Liver (tissue), 8 donors: ENCODE measurements at regions not wholly inside any gene's neighbourhood (a gene's known extent, or its start where the extent isn't known, plus 50 kb on each side); places are given as distances from the start of the nearest gene placed in this dataset.

Source experiments
- DNase-seq: peaks from one replicate; pipeline ENCODE4 v3.0.0-alpha.2; 2017; ENCODE audit warnings: low spot score
- H3K27ac ChIP-seq, 2 donors: one replicate each; pipeline ENCODE4 v1.7.0; 2013; ENCODE audit warnings: inconsistent platforms in 2 of 2, low read length in 2 of 2, control low read depth in 1 of 2, low read depth in 1 of 2, mild to moderate bottlenecking in 1 of 2
- H3K27me3 ChIP-seq, 4 donors: one replicate each; pipeline versions ENCODE4 v1.6.1 to v1.7.0; 2013; ENCODE audit warnings: low read length in 3 of 4, inconsistent platforms in 1 of 4, mild to moderate bottlenecking in 1 of 4, moderate library complexity in 1 of 4; ENCODE audit not compliant: control insufficient read depth in 4 of 4, insufficient read depth in 4 of 4
- H3K36me3 ChIP-seq, 4 donors: one replicate each; pipeline versions ENCODE4 v1.6.1 to v1.7.0; 2013; ENCODE audit warnings: low read length in 3 of 4, mild to moderate bottlenecking in 3 of 4, low read depth in 1 of 4, moderate library complexity in 1 of 4; ENCODE audit not compliant: control insufficient read depth in 4 of 4, insufficient read depth in 3 of 4
- H3K4me1 ChIP-seq, 4 donors: one replicate each; pipeline versions ENCODE4 v1.6.1 to v1.7.0; 2013; ENCODE audit warnings: low read length in 3 of 4, mild to moderate bottlenecking in 3 of 4, moderate library complexity in 1 of 4; ENCODE audit not compliant: control insufficient read depth in 4 of 4, insufficient read depth in 4 of 4
- H3K4me3 ChIP-seq, 3 donors: one replicate each; pipeline versions ENCODE4 v1.6.1 to v1.7.0; 2013; ENCODE audit warnings: low read length in 3 of 3, control low read depth in 1 of 3, low read depth in 1 of 3, mild to moderate bottlenecking in 1 of 3
- H3K9ac ChIP-seq, 2 donors: one replicate each; pipeline ENCODE4 v1.7.0; 2013; ENCODE audit warnings: low read length in 2 of 2, mild to moderate bottlenecking in 2 of 2, moderate library complexity in 2 of 2, control low read depth in 1 of 2, low read depth in 1 of 2
- H3K9me3 ChIP-seq, 4 donors: one replicate each; pipeline versions ENCODE4 v1.6.1 to v1.7.0; 2013; ENCODE audit warnings: low read length in 3 of 4; ENCODE audit not compliant: control insufficient read depth in 4 of 4
- EGR1 ChIP-seq, 2 donors: IDR thresholded peaks; 2 replicates each; pipeline ENCODE4 v1.6.1; 2016 to 2018; ENCODE audit warnings: antibody characterized with exemption in 2 of 2, low read depth in 2 of 2
- FOXA1 ChIP-seq: IDR thresholded peaks from 2 replicates; pipeline ENCODE4 v1.6.1; 2016; ENCODE audit warnings: antibody characterized with exemption
- FOXA2 ChIP-seq: IDR thresholded peaks from 2 replicates; pipeline ENCODE4 v1.6.1; 2016; ENCODE audit warnings: antibody characterized with exemption
- GABPA ChIP-seq, 2 donors: IDR thresholded peaks in 1 of 2; conservative IDR thresholded peaks in 1 of 2; 2 replicates each; pipeline ENCODE4 v1.6.1; 2016; ENCODE audit warnings: antibody characterized with exemption in 2 of 2, mild to moderate bottlenecking in 1 of 2, moderate library complexity in 1 of 2
- HNF4A ChIP-seq, 2 donors: conservative IDR thresholded peaks; 2 replicates each; pipeline ENCODE4 v1.6.1; 2016; ENCODE audit warnings: antibody characterized with exemption in 2 of 2, mild to moderate bottlenecking in 2 of 2
- HNF4G ChIP-seq: IDR thresholded peaks from 2 replicates; pipeline ENCODE4 v1.6.1; 2016; ENCODE audit warnings: antibody characterized with exemption
- JUND ChIP-seq, 2 donors: IDR thresholded peaks; 2 replicates each; pipeline ENCODE4 v1.6.1; 2016; ENCODE audit warnings: antibody characterized with exemption in 2 of 2
- NR2F2 ChIP-seq: IDR thresholded peaks from 2 replicates; pipeline ENCODE4 v1.6.1; 2016; ENCODE audit warnings: antibody characterized with exemption
- RAD21 ChIP-seq, 2 donors: IDR thresholded peaks; 2 replicates each; pipeline ENCODE4 v1.6.1; 2016; ENCODE audit warnings: antibody characterized with exemption in 2 of 2, mild to moderate bottlenecking in 2 of 2
- RXRA ChIP-seq, 2 donors: IDR thresholded peaks; 2 replicates each; pipeline ENCODE4 v1.6.1; 2017 to 2018; ENCODE audit warnings: antibody characterized with exemption in 2 of 2, mild to moderate bottlenecking in 1 of 2
- SP1 ChIP-seq: IDR thresholded peaks from 2 replicates; pipeline ENCODE4 v1.6.1; 2018; ENCODE audit warnings: antibody characterized with exemption, mild to moderate bottlenecking
- TAF1 ChIP-seq: conservative IDR thresholded peaks from 2 replicates; pipeline ENCODE4 v1.6.1; 2016; ENCODE audit warnings: antibody characterized with exemption, mild to moderate bottlenecking
- YY1 ChIP-seq: IDR thresholded peaks from 2 replicates; pipeline ENCODE4 v1.6.1; 2016; ENCODE audit warnings: antibody characterized with exemption, mild to moderate bottlenecking
- ZBTB33 ChIP-seq: IDR thresholded peaks from 2 replicates; pipeline ENCODE4 v1.6.1; 2016; ENCODE audit warnings: antibody characterized with exemption
- WGBS: extraction: QIAGEN DNeasy Blood & Tissue Kit; methylation state at CpG from one replicate; pipeline ENCODE4 v1.1.7; 2013; 5-methylcytosine and 5-hydroxymethylcytosine counted together
- TF ChIP-seq, protein P1 (sequence below): IDR thresholded peaks from 2 replicates; pipeline ENCODE4 v1.6.1; 2016; ENCODE audit warnings: antibody characterized with exemption
- TF ChIP-seq, protein P2 (sequence below): IDR thresholded peaks from 2 replicates; pipeline ENCODE4 v1.6.1; 2016; ENCODE audit warnings: antibody characterized with exemption, mild to moderate bottlenecking
- TF ChIP-seq, protein P3 (sequence below): fragments of 150-350 bp; IDR thresholded peaks from 2 replicates; pipeline ENCODE4 v1.5.1; 2017; ENCODE audit warnings: improper control_type of control experiment, low read depth, low read length; ENCODE audit not compliant: missing input control
- donor health status: healthy.
- donor health status: healthy.
- donor health status: healthy.
- donor health status: healthy.
- donor health status: healthy.

GRCh38 chr5:24923400-24923799 lies 278.6 kb upstream of the CDH10 start:
- Histone ChIP-seq H3K9me3 (no peaks in the 10 kb centered on the region), H3K27ac (no peak overlapping the region), H3K4me1 (no peaks in the 10 kb centered on the region), H3K27me3 (no peaks in the 10 kb centered on the region), H3K36me3 (no peaks in the 10 kb centered on the region), H3K9ac (no peak overlapping the region), H3K4me3 (no peak overlapping the region)
- no peak for DNase-seq
- WGBS, result 74% methylated on average over 3 of the region's 3 CpGs
- no peak for TF ChIP-seq RAD21 (IDR thresholded peaks at IDR 0.05)
- no peak for TF ChIP-seq GABPA (IDR thresholded peaks at IDR 0.05 in 1 of 2, conservative IDR thresholded peaks at IDR 0.05 in 1 of 2)
- no peak for TF ChIP-seq TAF1
- no peak for TF ChIP-seq HNF4A (conservative IDR thresholded peaks at IDR 0.05)
- no peak for TF ChIP-seq ZBTB33
- TF ChIP-seq RXRA (IDR thresholded peaks at IDR 0.05), result no peak
- no peak for TF ChIP-seq NR2F2
- TF ChIP-seq FOXA2, result no peak
- TF ChIP-seq FOXA1, result no peak
- TF ChIP-seq HNF4G, result no peak

DNA sequence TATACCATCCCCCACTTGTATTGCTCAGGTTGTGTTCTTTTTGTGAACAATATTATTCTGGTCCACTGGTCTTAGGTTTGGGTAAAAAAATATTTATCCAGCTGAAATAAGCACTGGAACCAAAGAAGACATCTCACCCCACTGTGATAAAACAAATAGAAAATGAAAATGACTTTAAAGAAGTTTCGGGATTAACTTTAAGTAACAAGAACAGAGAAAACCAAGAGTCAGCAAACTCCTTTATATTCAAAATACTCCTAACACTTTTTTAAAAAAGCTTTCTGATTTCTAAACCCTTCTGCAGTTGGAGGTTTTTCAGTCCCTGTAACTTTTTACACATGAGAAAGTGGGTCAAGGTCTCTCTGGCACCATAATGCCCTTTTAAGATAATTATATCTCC lies 273.9 kb upstream of the CDH10 start:
- Histone ChIP-seq H3K36me3 (no peaks in the 10 kb centered on the region), H3K9me3 (no peaks in the 10 kb centered on the region), H3K4me3 (no peak overlapping the region), H3K27me3 (no peaks in the 10 kb centered on the region), H3K9ac (no peak overlapping the region), H3K27ac (no peak overlapping the region), H3K4me1 (no peaks in the 10 kb centered on the region)
- WGBS, result 82% methylated on average over 1 of the region's 1 CpG
- no peak for DNase-seq
- no peak for TF ChIP-seq RAD21 (IDR thresholded peaks at IDR 0.05)
- TF ChIP-seq SP1, result no peak
- no peak for TF ChIP-seq EGR1 (IDR thresholded peaks at IDR 0.05; ENCODE audit: low read depth in 2 of 2)
- TF ChIP-seq JUND (IDR thresholded peaks at IDR 0.05), result no peak
- TF ChIP-seq, protein P1, sequence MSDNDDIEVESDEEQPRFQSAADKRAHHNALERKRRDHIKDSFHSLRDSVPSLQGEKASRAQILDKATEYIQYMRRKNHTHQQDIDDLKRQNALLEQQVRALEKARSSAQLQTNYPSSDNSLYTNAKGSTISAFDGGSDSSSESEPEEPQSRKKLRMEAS, result no peak
- TF ChIP-seq YY1, result no peak
- no peak for TF ChIP-seq TAF1
- TF ChIP-seq HNF4A (conservative IDR thresholded peaks at IDR 0.05), result no peak
- TF ChIP-seq FOXA2, result no peak

- WGBS, result 64% methylated on average over 2 of the region's 2 CpGs
- TF ChIP-seq, protein P2, sequence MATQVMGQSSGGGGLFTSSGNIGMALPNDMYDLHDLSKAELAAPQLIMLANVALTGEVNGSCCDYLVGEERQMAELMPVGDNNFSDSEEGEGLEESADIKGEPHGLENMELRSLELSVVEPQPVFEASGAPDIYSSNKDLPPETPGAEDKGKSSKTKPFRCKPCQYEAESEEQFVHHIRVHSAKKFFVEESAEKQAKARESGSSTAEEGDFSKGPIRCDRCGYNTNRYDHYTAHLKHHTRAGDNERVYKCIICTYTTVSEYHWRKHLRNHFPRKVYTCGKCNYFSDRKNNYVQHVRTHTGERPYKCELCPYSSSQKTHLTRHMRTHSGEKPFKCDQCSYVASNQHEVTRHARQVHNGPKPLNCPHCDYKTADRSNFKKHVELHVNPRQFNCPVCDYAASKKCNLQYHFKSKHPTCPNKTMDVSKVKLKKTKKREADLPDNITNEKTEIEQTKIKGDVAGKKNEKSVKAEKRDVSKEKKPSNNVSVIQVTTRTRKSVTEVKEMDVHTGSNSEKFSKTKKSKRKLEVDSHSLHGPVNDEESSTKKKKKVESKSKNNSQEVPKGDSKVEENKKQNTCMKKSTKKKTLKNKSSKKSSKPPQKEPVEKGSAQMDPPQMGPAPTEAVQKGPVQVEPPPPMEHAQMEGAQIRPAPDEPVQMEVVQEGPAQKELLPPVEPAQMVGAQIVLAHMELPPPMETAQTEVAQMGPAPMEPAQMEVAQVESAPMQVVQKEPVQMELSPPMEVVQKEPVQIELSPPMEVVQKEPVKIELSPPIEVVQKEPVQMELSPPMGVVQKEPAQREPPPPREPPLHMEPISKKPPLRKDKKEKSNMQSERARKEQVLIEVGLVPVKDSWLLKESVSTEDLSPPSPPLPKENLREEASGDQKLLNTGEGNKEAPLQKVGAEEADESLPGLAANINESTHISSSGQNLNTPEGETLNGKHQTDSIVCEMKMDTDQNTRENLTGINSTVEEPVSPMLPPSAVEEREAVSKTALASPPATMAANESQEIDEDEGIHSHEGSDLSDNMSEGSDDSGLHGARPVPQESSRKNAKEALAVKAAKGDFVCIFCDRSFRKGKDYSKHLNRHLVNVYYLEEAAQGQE, result no peak
- no peak for TF ChIP-seq TAF1
- TF ChIP-seq HNF4G, result no peak
- TF ChIP-seq ZBTB33, result no peak
- no peak for TF ChIP-seq HNF4A (conservative IDR thresholded peaks at IDR 0.05)
- TF ChIP-seq NR2F2, result no peak
- TF ChIP-seq, protein P3, sequence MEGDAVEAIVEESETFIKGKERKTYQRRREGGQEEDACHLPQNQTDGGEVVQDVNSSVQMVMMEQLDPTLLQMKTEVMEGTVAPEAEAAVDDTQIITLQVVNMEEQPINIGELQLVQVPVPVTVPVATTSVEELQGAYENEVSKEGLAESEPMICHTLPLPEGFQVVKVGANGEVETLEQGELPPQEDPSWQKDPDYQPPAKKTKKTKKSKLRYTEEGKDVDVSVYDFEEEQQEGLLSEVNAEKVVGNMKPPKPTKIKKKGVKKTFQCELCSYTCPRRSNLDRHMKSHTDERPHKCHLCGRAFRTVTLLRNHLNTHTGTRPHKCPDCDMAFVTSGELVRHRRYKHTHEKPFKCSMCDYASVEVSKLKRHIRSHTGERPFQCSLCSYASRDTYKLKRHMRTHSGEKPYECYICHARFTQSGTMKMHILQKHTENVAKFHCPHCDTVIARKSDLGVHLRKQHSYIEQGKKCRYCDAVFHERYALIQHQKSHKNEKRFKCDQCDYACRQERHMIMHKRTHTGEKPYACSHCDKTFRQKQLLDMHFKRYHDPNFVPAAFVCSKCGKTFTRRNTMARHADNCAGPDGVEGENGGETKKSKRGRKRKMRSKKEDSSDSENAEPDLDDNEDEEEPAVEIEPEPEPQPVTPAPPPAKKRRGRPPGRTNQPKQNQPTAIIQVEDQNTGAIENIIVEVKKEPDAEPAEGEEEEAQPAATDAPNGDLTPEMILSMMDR, result no peak
Observed at GRCh38 chr5:24916863-24917262, 272.1 kb upstream of the CDH10 start.

More at GRCh38 chr5:24916863-24917262, 272.1 kb upstream of the CDH10 start:
- H3K27ac ChIP-seq, result no peak overlapping the region
- H3K4me1 ChIP-seq, result no peaks in the 10 kb centered on the region
- H3K4me3 ChIP-seq, result no peak overlapping the region
- no peak for DNase-seq
- H3K27me3 ChIP-seq, result no peaks in the 10 kb centered on the region
- no peaks in the 10 kb centered on the region for H3K36me3 ChIP-seq
- no peak overlapping the region for H3K9ac ChIP-seq
- no peaks in the 10 kb centered on the region for H3K9me3 ChIP-seq
